HEK293 (cell line): ENCODE measurements at regions not wholly inside any gene's neighbourhood (a gene's known extent, or its start where the extent isn't known, plus 50 kb on each side); places are given as distances from the start of the nearest gene placed in this dataset.

Source experiments
- CTCF ChIP-seq: fragments of 450-650 bp; formaldehyde crosslinking; IDR thresholded peaks from 2 replicates; pipeline ENCODE4 v1.5.1; 2016; ENCODE audit warnings: missing biosample characterization, missing genetic modification characterization
- GLI4 ChIP-seq: fragments of 450-650 bp; formaldehyde crosslinking; IDR thresholded peaks from 2 replicates; pipeline ENCODE4 v1.5.1; 2016; ENCODE audit warnings: missing biosample characterization, missing genetic modification characterization
- ZNF175 ChIP-seq: fragments of 450-650 bp; formaldehyde crosslinking; IDR thresholded peaks from 2 replicates; pipeline ENCODE4 v1.5.1; 2016; ENCODE audit warnings: missing biosample characterization, missing genetic modification characterization
- ZNF324 ChIP-seq: fragments of 450-650 bp; formaldehyde crosslinking; IDR thresholded peaks from 2 replicates; pipeline ENCODE4 v1.5.1; 2016; ENCODE audit warnings: missing biosample characterization, missing genetic modification characterization
- ZNF341 ChIP-seq: fragments of 450-650 bp; formaldehyde crosslinking; IDR thresholded peaks from 2 replicates; pipeline ENCODE4; 2016; ENCODE audit warnings: low read depth, missing biosample characterization, missing genetic modification characterization
- ZNF473 ChIP-seq: fragments of 450-650 bp; formaldehyde crosslinking; IDR thresholded peaks from 2 replicates; pipeline ENCODE4 v1.5.1; 2017; ENCODE audit warnings: missing biosample characterization, missing genetic modification characterization
- ZNF785 ChIP-seq: fragments of 450-650 bp; formaldehyde crosslinking; IDR thresholded peaks from 2 replicates; pipeline ENCODE4 v1.5.1; 2016; ENCODE audit warnings: missing biosample characterization, missing genetic modification characterization

- no peak for TF ChIP-seq ZNF785 (tag by site-specific recombination)
- TF ChIP-seq CTCF (tag by site-specific recombination), result no peak
- no peak for TF ChIP-seq ZNF341
- TF ChIP-seq ZNF175 (tag by site-specific recombination), result no peak
- TF ChIP-seq ZNF473, result no peak
- no peak for TF ChIP-seq GLI4 (tag by site-specific recombination)
- no peak for TF ChIP-seq ZNF324 (tag by site-specific recombination)
Measured at GRCh38 chr4:32133141-32133540, 1413.0 kb downstream of the PCDH7 start.
